WTC11 (cell line): ENCODE measurements at regions not wholly inside any gene's neighbourhood (a gene's known extent, or its start where the extent isn't known, plus 50 kb on each side); places are given as distances from the start of the nearest gene placed in this dataset.

Experiments used
- ATAC-seq: fragments of 200-7000 bp; cut with Tn5 transposase; 2 replicates; pipeline ENCODE4 v1.10.0; 2021; ENCODE audit warnings: mild to moderate bottlenecking, moderate library complexity
- CTCF ChIA-PET: fragments of 300-600 bp; sonication (Branson Sonifier 250); formaldehyde crosslinking; loops from one replicate; lab custom pipeline; 2021; ENCODE audit warnings: antibody characterized with exemption; lab: Charles Lee
- POLR2A ChIA-PET: fragments of 350-600 bp; sonication (Branson Sonifier 250); formaldehyde crosslinking; loops from one replicate; lab custom pipeline; 2021; ENCODE audit warnings: antibody characterized with exemption; lab: Charles Lee
- DNase-seq: peaks from one replicate; pipeline ENCODE4 v3.0.0; 2021; ENCODE audit warnings: low spot score
- H3K27ac Mint-ChIP-seq: 2 replicates; pipeline ENCODE4 v1.8.0; 2021; ENCODE audit warnings: mixed read lengths
- H3K27me3 Mint-ChIP-seq: 2 replicates; pipeline ENCODE4 v1.8.0; 2021; ENCODE audit warnings: low read depth, mild to moderate bottlenecking, moderate library complexity, mixed read lengths
- H3K36me3 Mint-ChIP-seq: 2 replicates; pipeline ENCODE4 v1.8.0; 2021; ENCODE audit warnings: mixed read lengths
- H3K4me1 Mint-ChIP-seq: 2 replicates; pipeline ENCODE4 v1.8.0; 2022; ENCODE audit warnings: mixed read lengths
- H3K4me3 Mint-ChIP-seq: 2 replicates; pipeline ENCODE4 v1.8.0; 2021; ENCODE audit warnings: mild to moderate bottlenecking, moderate library complexity, mixed read lengths
- H3K9me3 Mint-ChIP-seq: 2 replicates; pipeline ENCODE4 v1.8.0; 2021; ENCODE audit warnings: mixed read lengths
- CREM ChIP-seq: sonication (generic); formaldehyde crosslinking; IDR thresholded peaks from 2 replicates; pipeline ENCODE4 v1.8.1; 2022; ENCODE audit warnings: mild to moderate bottlenecking, missing genetic modification reagents, moderate library complexity
- ELF4 ChIP-seq: sonication (generic); formaldehyde crosslinking; IDR thresholded peaks from 2 replicates; pipeline ENCODE4 v1.8.1; 2022; ENCODE audit warnings: low read depth, mild to moderate bottlenecking, moderate library complexity, missing genetic modification reagents
- ESRRA ChIP-seq: sonication (generic); formaldehyde crosslinking; IDR thresholded peaks from 2 replicates; pipeline ENCODE4 v1.8.1; 2022; ENCODE audit warnings: mild to moderate bottlenecking, missing genetic modification reagents, borderline replicate concordance
- ETV6 ChIP-seq: sonication (generic); formaldehyde crosslinking; IDR thresholded peaks from 2 replicates; pipeline ENCODE4 v1.8.1; 2022; ENCODE audit warnings: mild to moderate bottlenecking, missing genetic modification reagents
- FOXK1 ChIP-seq: sonication (generic); formaldehyde crosslinking; IDR thresholded peaks from 2 replicates; pipeline ENCODE4 v1.8.0; 2022; ENCODE audit warnings: mild to moderate bottlenecking, moderate library complexity, missing genetic modification reagents
- IRF2 ChIP-seq: sonication (generic); formaldehyde crosslinking; IDR thresholded peaks from 2 replicates; pipeline ENCODE4 v1.8.0; 2022; ENCODE audit warnings: low read depth, missing genetic modification reagents, borderline replicate concordance
- NFE2L1 ChIP-seq: sonication (generic); formaldehyde crosslinking; IDR thresholded peaks from 2 replicates; pipeline ENCODE4 v1.8.1; 2023; ENCODE audit warnings: missing genetic modification reagents
- NR1H2 ChIP-seq: sonication (generic); formaldehyde crosslinking; IDR thresholded peaks from 2 replicates; pipeline ENCODE4 v1.9.0; 2021; ENCODE audit warnings: mild to moderate bottlenecking, moderate library complexity, missing genetic modification reagents
- OVOL2 ChIP-seq: fragments of 250-450 bp; sonication (Bioruptor Pico); IDR thresholded peaks from 2 replicates; pipeline ENCODE4 v1.9.0; 2021; ENCODE audit warnings: mild to moderate bottlenecking, borderline replicate concordance
- TCF7 ChIP-seq: sonication (generic); formaldehyde crosslinking; IDR thresholded peaks from 2 replicates; pipeline ENCODE4 v1.8.0; 2022; ENCODE audit warnings: mild to moderate bottlenecking, low read depth, missing genetic modification reagents, moderate library complexity
- ZBTB21 ChIP-seq: sonication (generic); formaldehyde crosslinking; IDR thresholded peaks from 2 replicates; pipeline ENCODE4 v1.8.1; 2023; ENCODE audit warnings: mild to moderate bottlenecking, missing genetic modification reagents, borderline replicate concordance
- ZNF232 ChIP-seq: sonication (generic); formaldehyde crosslinking; IDR thresholded peaks from 2 replicates; pipeline ENCODE4 v1.8.0; 2022; ENCODE audit warnings: mild to moderate bottlenecking, missing genetic modification reagents
- ZNF423 ChIP-seq: fragments of 250-450 bp; sonication (Bioruptor Pico); IDR thresholded peaks from 2 replicates; pipeline ENCODE4 v2.1.2; 2022; ENCODE audit warnings: mild to moderate bottlenecking, moderate library complexity
- TF ChIP-seq, protein P1 (sequence below): sonication (generic); formaldehyde crosslinking; IDR thresholded peaks from 2 replicates; pipeline ENCODE4 v1.8.0; 2023; ENCODE audit warnings: mild to moderate bottlenecking, missing genetic modification reagents
- TF ChIP-seq, protein P2 (sequence below): sonication (generic); formaldehyde crosslinking; IDR thresholded peaks from 2 replicates; pipeline ENCODE4 v1.8.0; 2022; ENCODE audit warnings: mild to moderate bottlenecking, missing genetic modification reagents
- TF ChIP-seq, protein P3 (sequence below): sonication (generic); formaldehyde crosslinking; IDR thresholded peaks from 2 replicates; pipeline ENCODE4 v1.8.1; 2023; ENCODE audit warnings: mild to moderate bottlenecking, missing genetic modification reagents, moderate library complexity
- TF ChIP-seq, protein P4 (sequence below): sonication (generic); formaldehyde crosslinking; IDR thresholded peaks from 2 replicates; pipeline ENCODE4 v1.8.1; 2022; ENCODE audit warnings: mild to moderate bottlenecking, missing genetic modification reagents, moderate library complexity, borderline replicate concordance
- TF ChIP-seq, protein P5 (sequence below): sonication (generic); formaldehyde crosslinking; IDR thresholded peaks from 2 replicates; pipeline ENCODE4 v1.8.1; 2022; ENCODE audit warnings: missing genetic modification reagents, borderline replicate concordance
- TF ChIP-seq, protein P6 (sequence below): fragments of 250-450 bp; sonication (Bioruptor Pico); IDR thresholded peaks from 2 replicates; pipeline ENCODE4 v1.9.0; 2021; ENCODE audit warnings: mild to moderate bottlenecking

DNA sequence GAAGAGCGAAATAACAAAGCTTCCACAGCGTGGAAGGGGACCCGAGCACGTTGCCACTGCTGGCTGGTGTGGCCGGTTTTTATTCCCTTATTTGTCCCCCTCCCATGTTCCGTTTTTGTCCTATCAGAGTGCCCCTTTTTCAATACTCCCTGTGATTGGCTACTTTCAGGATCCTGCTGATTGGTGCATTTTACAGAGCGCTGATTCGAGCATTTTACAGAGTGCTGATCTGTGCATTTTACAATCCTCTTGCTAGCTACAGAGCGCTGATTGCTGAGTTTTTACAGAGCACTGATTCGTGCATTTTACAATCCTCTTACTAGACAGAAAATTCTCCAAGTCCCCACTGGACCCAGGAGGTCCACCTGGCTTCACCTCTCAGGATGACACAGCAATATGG lies 250.9 kb upstream of the EPHA5 start (continued):
- TF ChIP-seq, protein P1, sequence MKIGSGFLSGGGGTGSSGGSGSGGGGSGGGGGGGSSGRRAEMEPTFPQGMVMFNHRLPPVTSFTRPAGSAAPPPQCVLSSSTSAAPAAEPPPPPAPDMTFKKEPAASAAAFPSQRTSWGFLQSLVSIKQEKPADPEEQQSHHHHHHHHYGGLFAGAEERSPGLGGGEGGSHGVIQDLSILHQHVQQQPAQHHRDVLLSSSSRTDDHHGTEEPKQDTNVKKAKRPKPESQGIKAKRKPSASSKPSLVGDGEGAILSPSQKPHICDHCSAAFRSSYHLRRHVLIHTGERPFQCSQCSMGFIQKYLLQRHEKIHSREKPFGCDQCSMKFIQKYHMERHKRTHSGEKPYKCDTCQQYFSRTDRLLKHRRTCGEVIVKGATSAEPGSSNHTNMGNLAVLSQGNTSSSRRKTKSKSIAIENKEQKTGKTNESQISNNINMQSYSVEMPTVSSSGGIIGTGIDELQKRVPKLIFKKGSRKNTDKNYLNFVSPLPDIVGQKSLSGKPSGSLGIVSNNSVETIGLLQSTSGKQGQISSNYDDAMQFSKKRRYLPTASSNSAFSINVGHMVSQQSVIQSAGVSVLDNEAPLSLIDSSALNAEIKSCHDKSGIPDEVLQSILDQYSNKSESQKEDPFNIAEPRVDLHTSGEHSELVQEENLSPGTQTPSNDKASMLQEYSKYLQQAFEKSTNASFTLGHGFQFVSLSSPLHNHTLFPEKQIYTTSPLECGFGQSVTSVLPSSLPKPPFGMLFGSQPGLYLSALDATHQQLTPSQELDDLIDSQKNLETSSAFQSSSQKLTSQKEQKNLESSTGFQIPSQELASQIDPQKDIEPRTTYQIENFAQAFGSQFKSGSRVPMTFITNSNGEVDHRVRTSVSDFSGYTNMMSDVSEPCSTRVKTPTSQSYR (CRISPR knock-in tag) = no peak
- TF ChIP-seq OVOL2 (CRISPR knock-in tag) = no peak
- TF ChIP-seq FOXK1 (CRISPR knock-in tag) = no peak

DNA sequence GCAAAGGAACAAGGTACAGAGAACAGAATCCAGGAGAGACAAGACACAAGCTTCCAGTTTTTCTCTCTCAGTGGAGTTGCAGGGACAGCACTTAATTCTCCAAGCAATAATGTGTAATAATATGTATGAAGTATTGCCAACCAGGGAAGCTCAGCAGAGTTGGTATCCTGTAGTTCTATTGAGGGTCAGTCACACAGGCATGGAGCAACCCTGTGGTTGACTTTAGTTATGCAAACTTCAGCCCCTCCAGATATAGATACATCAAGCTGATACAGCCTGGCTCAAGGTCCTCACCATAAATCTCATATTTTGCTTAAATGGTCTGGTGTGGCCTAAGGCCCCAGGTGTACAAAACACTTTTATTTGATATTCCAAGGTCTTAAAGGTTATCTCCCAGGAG lies 248.6 kb upstream of the EPHA5 start:
- H3K27ac Mint-ChIP-seq = no peak overlapping the region
- DNase-seq (no peak), ATAC-seq (peak; percentile 88)
- peaks cover 5% of the 10 kb centered on the region; the same call in 1 of the 2 replicates for H3K27me3 Mint-ChIP-seq
- no peak for TF ChIP-seq NR1H2 (CRISPR knock-in tag)
- TF ChIP-seq, protein P2, sequence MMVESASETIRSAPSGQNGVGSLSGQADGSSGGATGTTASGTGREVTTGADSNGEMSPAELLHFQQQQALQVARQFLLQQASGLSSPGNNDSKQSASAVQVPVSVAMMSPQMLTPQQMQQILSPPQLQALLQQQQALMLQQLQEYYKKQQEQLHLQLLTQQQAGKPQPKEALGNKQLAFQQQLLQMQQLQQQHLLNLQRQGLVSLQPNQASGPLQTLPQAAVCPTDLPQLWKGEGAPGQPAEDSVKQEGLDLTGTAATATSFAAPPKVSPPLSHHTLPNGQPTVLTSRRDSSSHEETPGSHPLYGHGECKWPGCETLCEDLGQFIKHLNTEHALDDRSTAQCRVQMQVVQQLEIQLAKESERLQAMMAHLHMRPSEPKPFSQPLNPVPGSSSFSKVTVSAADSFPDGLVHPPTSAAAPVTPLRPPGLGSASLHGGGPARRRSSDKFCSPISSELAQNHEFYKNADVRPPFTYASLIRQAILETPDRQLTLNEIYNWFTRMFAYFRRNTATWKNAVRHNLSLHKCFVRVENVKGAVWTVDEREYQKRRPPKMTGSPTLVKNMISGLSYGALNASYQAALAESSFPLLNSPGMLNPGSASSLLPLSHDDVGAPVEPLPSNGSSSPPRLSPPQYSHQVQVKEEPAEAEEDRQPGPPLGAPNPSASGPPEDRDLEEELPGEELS (CRISPR knock-in tag) = no peak
- no peak for TF ChIP-seq ZNF232 (CRISPR knock-in tag)
- TF ChIP-seq, protein P3, sequence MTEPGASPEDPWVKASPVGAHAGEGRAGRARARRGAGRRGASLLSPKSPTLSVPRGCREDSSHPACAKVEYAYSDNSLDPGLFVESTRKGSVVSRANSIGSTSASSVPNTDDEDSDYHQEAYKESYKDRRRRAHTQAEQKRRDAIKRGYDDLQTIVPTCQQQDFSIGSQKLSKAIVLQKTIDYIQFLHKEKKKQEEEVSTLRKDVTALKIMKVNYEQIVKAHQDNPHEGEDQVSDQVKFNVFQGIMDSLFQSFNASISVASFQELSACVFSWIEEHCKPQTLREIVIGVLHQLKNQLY = no peak
- no peak for TF ChIP-seq NFE2L1 (CRISPR knock-in tag)
- no peak for TF ChIP-seq IRF2 (CRISPR knock-in tag)
- TF ChIP-seq TCF7 (CRISPR knock-in tag) = no peak
- TF ChIP-seq ELF4 (CRISPR knock-in tag) = no peak
- no peak for TF ChIP-seq ZNF423 (CRISPR knock-in tag)
- TF ChIP-seq, protein P4, sequence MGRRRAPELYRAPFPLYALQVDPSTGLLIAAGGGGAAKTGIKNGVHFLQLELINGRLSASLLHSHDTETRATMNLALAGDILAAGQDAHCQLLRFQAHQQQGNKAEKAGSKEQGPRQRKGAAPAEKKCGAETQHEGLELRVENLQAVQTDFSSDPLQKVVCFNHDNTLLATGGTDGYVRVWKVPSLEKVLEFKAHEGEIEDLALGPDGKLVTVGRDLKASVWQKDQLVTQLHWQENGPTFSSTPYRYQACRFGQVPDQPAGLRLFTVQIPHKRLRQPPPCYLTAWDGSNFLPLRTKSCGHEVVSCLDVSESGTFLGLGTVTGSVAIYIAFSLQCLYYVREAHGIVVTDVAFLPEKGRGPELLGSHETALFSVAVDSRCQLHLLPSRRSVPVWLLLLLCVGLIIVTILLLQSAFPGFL (CRISPR knock-in tag) = no peak
- no peak for TF ChIP-seq ESRRA (CRISPR knock-in tag)
- no peak for TF ChIP-seq ZBTB21 (CRISPR knock-in tag)
- peaks cover 16% of the 10 kb centered on the region for H3K4me1 Mint-ChIP-seq
- no peak overlapping the region for H3K4me3 Mint-ChIP-seq
- CTCF ChIA-PET = interaction anchor here (0.6 kb wide), 1 partner anchor 232 kb away, joined by 3 read pairs; no protein-coding TSS in a partner anchor
- H3K9me3 Mint-ChIP-seq = peaks cover 31% of the 10 kb centered on the region
- POLR2A ChIA-PET = no interaction called here
- peaks cover 18% of the 10 kb centered on the region for H3K36me3 Mint-ChIP-seq

DNA sequence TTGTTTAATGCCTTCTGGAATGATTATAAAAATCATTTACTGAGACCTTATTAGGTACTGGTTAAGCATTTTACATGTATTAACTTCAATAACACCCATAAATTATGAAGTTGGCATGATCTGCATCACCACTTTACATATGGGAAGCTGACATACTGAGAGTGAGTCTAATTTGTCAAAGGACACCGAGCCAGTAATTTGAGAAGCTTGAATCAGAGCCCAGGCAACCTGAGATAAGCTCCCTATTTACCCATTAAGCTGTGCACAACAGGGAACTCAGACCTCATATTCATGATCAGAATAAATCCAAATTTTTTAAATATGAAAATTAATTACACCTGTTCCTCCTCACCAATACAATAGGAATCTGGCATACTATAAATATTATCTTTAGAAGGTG lies 247.9 kb upstream of the EPHA5 start:
- Mint-ChIP-seq H3K4me1 (peaks cover 11% of the 10 kb centered on the region), H3K36me3 (peaks cover 18% of the 10 kb centered on the region), H3K9me3 (peaks cover 31% of the 10 kb centered on the region), H3K4me3 (no peak overlapping the region), H3K27ac (no peak overlapping the region), H3K27me3 (peaks cover 5% of the 10 kb centered on the region; the same call in 1 of the 2 replicates)
- peak; percentile 53; the same call in 1 of the 2 replicates for ATAC-seq
- DNase-seq = no peak
- ChIA-PET CTCF (interaction anchor here (0.6 kb wide), 1 partner anchor 231 kb away, joined by 3 read pairs; no protein-coding TSS in a partner anchor), POLR2A (no interaction called here)
- TF ChIP-seq CREM (CRISPR knock-in tag) = no peak
- TF ChIP-seq, protein P5, sequence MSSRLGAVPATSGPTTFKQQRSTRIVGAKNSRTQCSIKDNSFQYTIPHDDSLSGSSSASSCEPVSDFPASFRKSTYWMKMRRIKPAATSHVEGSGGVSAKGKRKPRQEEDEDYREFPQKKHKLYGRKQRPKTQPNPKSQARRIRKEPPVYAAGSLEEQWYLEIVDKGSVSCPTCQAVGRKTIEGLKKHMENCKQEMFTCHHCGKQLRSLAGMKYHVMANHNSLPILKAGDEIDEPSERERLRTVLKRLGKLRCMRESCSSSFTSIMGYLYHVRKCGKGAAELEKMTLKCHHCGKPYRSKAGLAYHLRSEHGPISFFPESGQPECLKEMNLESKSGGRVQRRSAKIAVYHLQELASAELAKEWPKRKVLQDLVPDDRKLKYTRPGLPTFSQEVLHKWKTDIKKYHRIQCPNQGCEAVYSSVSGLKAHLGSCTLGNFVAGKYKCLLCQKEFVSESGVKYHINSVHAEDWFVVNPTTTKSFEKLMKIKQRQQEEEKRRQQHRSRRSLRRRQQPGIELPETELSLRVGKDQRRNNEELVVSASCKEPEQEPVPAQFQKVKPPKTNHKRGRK (CRISPR knock-in tag) = no peak
- no peak for TF ChIP-seq ZNF232 (CRISPR knock-in tag)
- no peak for TF ChIP-seq ETV6 (CRISPR knock-in tag)
- TF ChIP-seq, protein P6, sequence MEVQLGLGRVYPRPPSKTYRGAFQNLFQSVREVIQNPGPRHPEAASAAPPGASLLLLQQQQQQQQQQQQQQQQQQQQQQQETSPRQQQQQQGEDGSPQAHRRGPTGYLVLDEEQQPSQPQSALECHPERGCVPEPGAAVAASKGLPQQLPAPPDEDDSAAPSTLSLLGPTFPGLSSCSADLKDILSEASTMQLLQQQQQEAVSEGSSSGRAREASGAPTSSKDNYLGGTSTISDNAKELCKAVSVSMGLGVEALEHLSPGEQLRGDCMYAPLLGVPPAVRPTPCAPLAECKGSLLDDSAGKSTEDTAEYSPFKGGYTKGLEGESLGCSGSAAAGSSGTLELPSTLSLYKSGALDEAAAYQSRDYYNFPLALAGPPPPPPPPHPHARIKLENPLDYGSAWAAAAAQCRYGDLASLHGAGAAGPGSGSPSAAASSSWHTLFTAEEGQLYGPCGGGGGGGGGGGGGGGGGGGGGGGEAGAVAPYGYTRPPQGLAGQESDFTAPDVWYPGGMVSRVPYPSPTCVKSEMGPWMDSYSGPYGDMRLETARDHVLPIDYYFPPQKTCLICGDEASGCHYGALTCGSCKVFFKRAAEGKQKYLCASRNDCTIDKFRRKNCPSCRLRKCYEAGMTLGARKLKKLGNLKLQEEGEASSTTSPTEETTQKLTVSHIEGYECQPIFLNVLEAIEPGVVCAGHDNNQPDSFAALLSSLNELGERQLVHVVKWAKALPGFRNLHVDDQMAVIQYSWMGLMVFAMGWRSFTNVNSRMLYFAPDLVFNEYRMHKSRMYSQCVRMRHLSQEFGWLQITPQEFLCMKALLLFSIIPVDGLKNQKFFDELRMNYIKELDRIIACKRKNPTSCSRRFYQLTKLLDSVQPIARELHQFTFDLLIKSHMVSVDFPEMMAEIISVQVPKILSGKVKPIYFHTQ (CRISPR knock-in tag) = no peak
